Activated naive CD4-positive, alpha-beta T cell treated with anti-CD3 and anti-CD28 coated beads, Interleukin-2, amount 50 U/mL, for 24 hours (primary cell): ENCODE measurements at regions not wholly inside any gene's neighbourhood (a gene's known extent, or its start where the extent isn't known, plus 50 kb on each side); places are given as distances from the start of the nearest gene placed in this dataset.
"Not testable (repeated sequence)": the region's sequence is repeated elsewhere in the genome, so short reads cannot be mapped to it uniquely, and the experiment has no call there.

ENCODE experiments used
- H3K27ac Mint-ChIP-seq: one replicate; pipeline ENCODE4 v1.8.0; 2021; ENCODE audit warnings: mild to moderate bottlenecking, mixed read lengths
- H3K27me3 Mint-ChIP-seq: one replicate; pipeline ENCODE4 v1.8.0; 2021; ENCODE audit warnings: mixed read lengths
- H3K36me3 Mint-ChIP-seq: one replicate; pipeline ENCODE4 v1.8.0; 2021; ENCODE audit warnings: mixed read lengths
- H3K4me1 Mint-ChIP-seq: one replicate; pipeline ENCODE4 v1.8.0; 2021; ENCODE audit warnings: mixed read lengths
- H3K4me3 Mint-ChIP-seq: one replicate; pipeline ENCODE4 v1.8.0; 2021; ENCODE audit warnings: mild to moderate bottlenecking, mixed read lengths
- H3K9me3 Mint-ChIP-seq: one replicate; pipeline ENCODE4 v1.8.0; 2021; ENCODE audit warnings: mixed read lengths

DNA sequence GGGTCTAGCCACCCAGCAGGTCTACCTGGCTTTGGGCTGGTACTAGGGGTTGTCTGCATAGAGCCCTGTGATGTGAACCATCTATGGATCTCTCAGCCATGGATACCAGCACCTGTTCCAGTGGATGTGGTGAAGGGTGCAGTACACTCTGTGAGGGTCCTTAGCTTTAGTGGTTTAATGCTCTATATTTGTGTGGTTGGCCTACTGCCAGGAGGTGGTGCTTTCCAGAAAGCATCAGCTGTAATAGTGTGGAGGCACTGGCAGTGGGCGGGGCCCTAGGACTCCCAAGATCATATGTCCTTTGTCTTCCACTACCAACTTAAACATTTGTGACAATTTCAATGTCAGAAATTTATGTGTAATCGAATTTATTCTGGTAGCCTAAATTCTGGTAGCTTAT is 1065.1 kb downstream of the RPIA start:
- not testable (repeated sequence) for H3K27ac Mint-ChIP-seq, H3K27me3 Mint-ChIP-seq, H3K4me1 Mint-ChIP-seq, H3K4me3 Mint-ChIP-seq, H3K36me3 Mint-ChIP-seq
- H3K9me3 Mint-ChIP-seq, result peaks cover 12% of the 10 kb centered on the region

DNA sequence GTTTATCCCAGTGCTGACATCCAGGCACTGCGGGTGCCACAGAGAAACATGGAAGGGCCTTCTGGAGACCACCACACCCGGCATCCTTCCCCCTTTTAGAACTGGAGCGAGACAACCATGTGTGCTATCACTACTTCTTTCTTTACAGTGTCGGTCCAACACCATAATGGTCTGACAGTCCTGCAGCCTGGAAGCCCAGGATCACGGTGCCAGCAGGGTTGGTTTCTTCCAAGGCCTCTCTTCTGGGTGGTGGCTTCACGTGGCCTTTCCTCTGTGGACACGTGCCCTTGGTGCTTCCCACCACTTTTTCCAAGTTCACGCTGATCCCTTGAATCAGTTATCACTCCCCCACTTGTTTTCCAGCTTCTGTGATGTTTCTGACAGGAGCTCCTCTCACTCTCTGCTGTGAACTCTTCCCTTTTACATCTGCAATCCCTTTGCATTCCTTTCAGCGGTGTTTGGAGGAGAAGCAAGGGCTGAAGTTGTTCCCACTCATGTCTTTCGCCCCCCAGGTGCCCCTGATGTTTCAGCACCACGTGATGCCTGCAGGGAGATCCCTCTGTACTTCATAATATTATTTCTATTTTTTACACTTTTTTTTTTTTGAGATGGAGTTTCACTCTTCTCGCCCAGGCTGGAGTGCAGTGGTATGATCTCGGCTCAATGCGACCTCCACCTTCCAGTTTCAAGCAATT is 1067.0 kb downstream of the RPIA start:
- H3K27ac Mint-ChIP-seq, H3K4me3 Mint-ChIP-seq, H3K27me3 Mint-ChIP-seq, H3K4me1 Mint-ChIP-seq, H3K36me3 Mint-ChIP-seq: not testable (repeated sequence)
- H3K9me3 Mint-ChIP-seq, result peaks cover 12% of the 10 kb centered on the region

DNA sequence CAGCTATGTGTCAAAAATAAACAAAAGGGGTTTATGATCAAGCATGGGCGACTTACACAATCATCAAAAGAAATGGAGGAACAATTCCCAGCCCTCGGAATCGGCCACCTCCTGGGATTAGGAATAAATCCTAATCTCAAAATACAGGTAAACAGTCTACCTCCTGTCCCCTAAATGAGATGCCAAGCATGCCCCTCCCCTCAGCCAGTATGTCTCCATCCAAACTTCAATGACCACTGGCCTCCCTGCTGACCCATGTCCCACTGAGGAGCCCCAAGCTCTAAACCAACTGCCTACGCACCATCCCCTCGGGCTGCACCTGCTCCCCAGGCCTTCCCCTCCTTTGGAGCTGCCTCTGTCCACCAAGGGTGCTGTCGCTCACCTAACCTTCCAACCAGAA is 1069.3 kb downstream of the RPIA start:
- H3K27me3 Mint-ChIP-seq, result peaks cover 13% of the 10 kb centered on the region
- not testable (repeated sequence) for H3K4me1 Mint-ChIP-seq, H3K36me3 Mint-ChIP-seq, H3K4me3 Mint-ChIP-seq, H3K27ac Mint-ChIP-seq
- H3K9me3 Mint-ChIP-seq, result peaks cover 12% of the 10 kb centered on the region

DNA sequence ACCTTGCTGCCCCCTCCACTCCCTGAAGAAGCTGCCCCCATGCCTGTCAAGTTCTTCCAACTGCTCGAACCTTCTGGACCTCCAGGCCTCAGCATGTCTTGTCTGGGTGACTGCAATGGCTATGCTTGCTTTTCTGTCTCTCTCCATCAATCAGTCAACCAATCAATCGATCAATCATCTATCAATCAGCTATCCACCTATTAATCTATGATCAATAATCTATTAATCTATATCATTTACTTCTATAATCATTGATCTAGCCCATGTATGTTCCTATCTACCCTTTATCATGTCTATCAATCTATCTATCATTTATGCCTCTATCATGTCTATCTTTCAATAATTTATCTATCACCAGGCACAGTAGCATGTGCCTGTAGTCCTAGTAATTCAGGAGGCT is 1069.7 kb downstream of the RPIA start:
- H3K27ac Mint-ChIP-seq, H3K36me3 Mint-ChIP-seq, H3K4me1 Mint-ChIP-seq, H3K4me3 Mint-ChIP-seq: not testable (repeated sequence)
- H3K27me3 Mint-ChIP-seq, result peaks cover 14% of the 10 kb centered on the region
- peaks cover 11% of the 10 kb centered on the region for H3K9me3 Mint-ChIP-seq

DNA sequence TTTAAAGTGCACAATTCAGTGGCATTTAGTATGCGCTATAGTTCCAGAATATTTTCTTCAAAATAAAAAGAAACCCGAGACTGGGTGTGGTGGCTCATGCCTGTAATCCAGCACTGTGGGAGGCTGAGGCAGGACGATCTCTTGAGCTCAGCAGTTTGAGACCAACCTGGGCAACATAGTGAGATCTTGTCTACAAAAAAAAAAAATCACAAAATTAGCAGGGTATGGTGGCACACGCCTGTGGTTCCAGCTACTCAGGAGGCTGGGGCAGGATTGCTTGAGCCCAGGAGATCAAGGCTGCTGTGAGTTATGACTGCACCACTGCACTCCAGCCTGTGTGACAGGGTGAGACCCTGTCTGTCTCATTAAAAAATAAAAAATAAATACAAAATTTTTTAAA is 1070.4 kb downstream of the RPIA start:
- not testable (repeated sequence) for H3K4me3 Mint-ChIP-seq, H3K9me3 Mint-ChIP-seq, H3K27ac Mint-ChIP-seq, H3K36me3 Mint-ChIP-seq, H3K4me1 Mint-ChIP-seq
- peaks cover 19% of the 10 kb centered on the region for H3K27me3 Mint-ChIP-seq

DNA sequence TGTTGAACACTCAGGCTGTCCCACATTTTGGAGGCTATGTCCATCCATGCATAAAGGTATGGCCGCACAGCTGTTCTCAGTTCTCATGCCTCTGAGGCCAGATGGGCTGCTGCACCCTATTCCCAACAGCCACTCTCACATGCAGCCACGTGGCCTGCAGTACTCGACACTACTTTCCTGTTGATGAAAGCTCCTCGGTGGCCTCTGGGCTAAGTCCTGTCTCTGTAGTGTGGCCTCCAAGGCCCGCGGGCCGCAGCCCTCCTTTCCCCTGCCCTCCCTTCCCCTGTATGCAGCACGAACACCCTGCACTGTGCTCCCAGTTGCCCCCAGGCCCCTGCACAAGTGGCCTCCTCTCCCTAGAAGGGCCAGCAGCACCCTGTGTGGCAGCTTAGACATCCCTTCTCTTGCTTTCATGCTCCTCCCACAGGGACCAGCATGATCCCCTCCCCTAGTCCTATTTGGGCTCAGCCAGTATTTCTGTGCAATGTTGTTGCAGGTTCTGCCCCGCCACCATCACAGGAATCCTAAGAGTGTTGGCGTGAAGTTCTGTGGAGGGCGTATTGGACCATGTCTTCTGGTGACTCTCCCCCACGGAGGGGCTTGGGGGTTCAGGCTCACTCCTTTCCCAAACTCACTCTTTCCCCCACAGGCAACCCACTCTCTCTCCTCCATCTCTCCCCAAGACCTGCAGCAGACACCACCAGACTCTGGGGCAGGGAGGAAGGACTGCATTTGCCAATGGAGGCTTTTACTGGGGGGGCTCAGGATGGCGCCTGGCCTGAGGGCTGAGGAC is 1071.2 kb downstream of the RPIA start:
- H3K4me1 Mint-ChIP-seq, H3K9me3 Mint-ChIP-seq, H3K27ac Mint-ChIP-seq, H3K4me3 Mint-ChIP-seq, H3K36me3 Mint-ChIP-seq: not testable (repeated sequence)
- peaks cover 24% of the 10 kb centered on the region for H3K27me3 Mint-ChIP-seq

DNA sequence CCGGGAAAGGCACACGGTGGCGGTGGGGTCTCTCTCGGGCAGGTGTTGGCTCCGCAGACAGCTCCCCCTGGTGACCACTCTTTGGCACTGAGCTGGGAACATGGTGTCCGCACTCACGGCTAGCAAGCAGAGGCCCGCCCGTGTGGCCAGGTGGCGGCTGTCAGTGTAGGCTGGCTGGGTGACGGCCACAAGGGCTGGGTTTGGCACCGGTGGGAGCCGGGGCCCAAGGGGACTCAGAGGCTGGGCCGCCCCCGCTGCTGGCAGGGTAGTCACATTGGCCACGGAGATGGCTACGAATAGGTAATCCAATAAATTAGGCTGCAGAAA is 1071.7 kb downstream of the RPIA start:
- Mint-ChIP-seq H3K27ac (no peak overlapping the region), H3K36me3 (no peaks in the 10 kb centered on the region), H3K9me3 (no peaks in the 10 kb centered on the region), H3K4me1 (peaks cover 3% of the 10 kb centered on the region), H3K27me3 (peaks cover 28% of the 10 kb centered on the region), H3K4me3 (no peak overlapping the region)

DNA sequence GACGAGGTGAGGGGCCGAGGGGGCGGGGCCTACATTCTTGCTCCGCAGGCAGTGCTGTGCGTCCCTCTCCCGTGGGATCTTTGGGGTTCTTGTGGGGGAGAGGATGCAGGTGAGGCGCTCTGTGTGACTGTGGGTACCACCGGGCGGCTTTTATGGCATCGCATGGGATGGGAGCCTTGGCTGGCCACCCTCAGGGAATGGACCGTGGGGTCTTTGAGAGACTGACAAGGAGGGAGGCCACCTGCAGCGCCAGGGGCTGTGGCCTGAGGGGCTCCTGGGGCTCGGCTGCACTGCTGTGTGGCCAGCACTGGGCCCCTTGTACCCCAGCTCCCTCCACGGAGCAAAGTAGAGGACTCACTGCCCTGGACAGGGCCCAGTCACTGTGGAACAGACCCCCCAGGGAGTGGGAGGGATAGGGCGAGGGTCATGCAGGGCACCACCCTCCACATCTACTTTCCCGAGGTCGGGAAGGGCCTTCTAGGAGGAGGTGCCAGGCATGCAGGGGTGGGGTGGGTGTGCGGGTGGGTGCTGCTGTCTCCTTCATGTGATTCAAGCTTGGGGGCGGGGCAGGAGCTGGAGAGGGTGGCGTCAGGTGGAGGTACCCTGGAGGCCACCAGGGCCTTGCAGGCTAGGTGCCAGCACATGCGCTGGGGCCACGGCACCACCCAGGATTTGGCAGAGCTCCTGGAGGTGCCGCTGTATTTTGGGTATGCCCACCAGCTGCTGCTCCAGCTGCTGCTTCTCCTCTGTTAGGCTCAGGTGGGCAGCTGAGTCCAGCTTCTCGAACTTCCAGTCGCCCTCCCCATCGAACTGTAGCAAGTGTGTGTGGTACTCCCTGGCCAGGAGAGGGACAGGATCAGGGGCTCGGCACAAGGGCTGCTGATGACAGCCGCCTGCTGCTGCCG is 1072.4 kb downstream of the RPIA start:
- no peak overlapping the region for H3K27ac Mint-ChIP-seq
- peaks cover 3% of the 10 kb centered on the region for H3K4me1 Mint-ChIP-seq
- no peaks in the 10 kb centered on the region for H3K36me3 Mint-ChIP-seq
- peaks cover 32% of the 10 kb centered on the region for H3K27me3 Mint-ChIP-seq
- H3K4me3 Mint-ChIP-seq, result no peak overlapping the region
- no peaks in the 10 kb centered on the region for H3K9me3 Mint-ChIP-seq

DNA sequence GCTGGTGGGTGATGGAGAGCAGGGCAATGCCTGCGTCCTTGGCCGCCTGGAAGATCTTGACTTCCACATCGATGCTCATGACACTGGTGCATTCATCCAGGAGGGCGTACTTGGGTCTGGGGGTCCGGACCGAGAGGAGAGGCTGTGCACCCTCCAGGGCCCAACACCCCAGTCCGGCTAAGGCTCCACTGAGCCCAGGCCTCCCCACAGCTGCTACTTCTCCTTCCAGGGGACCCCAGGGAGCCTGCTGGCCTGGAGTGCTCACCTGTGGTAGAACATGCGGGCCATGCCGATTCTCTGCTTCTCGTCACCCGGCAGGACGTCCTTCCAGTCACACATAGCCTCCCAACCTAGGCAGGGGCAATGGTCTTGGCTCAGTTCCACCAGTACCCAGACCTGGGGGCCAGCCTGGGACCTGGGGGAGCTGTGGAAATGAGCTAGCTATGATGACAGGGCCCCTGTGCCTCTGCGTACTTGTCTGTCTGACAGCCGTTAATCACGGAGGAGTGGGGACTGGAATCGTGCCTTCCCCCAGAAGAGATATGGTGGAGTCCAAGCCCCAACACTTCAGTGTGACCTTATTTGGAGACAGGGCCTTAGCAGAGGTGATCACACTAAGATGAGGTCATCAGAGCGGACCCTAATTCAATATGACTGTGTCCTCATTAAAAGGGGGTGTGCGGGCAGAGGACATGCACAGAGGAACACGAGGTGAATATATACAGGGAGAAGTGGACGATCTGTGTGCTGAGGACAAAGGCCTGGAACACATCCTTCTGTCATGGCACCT is 1073.3 kb downstream of the RPIA start:
- H3K36me3 Mint-ChIP-seq, H3K4me1 Mint-ChIP-seq, H3K4me3 Mint-ChIP-seq, H3K27ac Mint-ChIP-seq, H3K9me3 Mint-ChIP-seq: not testable (repeated sequence)
- peaks cover 37% of the 10 kb centered on the region for H3K27me3 Mint-ChIP-seq

DNA sequence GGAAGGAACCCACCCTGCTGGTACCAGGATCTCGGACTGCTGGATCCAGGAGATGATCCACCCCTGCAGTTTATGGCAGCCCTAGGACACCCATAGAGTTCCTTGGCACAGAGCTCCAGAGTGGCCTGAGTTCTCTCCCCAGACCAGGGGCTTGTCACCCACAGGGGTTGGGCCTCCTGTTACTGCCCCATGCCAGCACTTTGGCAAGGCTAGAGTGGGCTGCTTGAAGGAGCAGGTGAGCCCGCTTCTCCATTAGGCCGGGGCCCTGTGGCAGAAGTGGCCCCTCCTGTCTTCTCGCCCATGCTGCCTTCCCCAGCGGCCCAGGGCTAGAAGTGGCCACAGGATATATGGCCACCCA is 1073.9 kb downstream of the RPIA start:
- peaks cover 37% of the 10 kb centered on the region for H3K27me3 Mint-ChIP-seq
- not testable (repeated sequence) for H3K27ac Mint-ChIP-seq, H3K36me3 Mint-ChIP-seq, H3K9me3 Mint-ChIP-seq, H3K4me1 Mint-ChIP-seq, H3K4me3 Mint-ChIP-seq

DNA sequence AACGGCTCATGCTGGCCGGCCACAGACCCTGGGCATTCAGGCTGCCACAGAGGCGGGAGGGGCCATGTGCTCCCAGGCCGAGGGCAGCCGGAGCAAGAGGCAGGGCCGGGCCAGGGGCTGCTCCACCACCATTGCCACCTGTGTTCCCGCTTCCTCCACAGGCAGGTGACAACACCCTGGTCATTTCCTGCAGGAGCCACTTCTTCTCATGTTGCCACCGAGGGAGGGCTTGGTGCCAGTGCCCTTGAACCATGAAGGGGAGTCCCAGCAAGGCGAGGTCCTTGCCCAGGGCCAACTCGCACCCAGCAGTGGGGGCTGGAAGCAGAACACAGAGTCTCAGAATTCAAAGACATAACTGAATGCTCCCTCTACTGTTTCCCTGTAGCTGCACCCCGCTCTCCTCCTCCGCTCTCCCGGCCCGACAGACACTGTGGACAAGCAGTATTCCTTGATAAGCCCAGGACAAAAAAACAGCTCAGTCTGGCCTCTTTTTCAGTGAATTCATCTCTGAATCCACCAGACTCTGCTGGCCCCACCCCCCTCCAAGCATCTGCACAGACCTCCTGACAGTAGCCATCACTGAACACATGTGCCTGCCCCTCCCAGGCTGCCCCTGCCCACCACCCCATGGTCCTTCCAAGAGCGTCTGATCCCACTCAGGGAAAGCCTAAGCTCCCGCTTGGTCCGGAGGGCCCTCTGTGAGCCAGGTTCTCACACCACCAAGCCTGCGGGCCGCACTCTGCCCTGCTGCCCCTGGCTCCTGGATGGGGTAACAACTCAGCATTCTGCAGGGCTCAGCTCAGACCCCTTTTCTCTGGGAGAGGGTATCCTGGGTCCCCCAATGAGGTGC is 1074.9 kb downstream of the RPIA start:
- H3K27me3 Mint-ChIP-seq, result peaks cover 40% of the 10 kb centered on the region
- H3K36me3 Mint-ChIP-seq, H3K4me3 Mint-ChIP-seq, H3K27ac Mint-ChIP-seq, H3K4me1 Mint-ChIP-seq, H3K9me3 Mint-ChIP-seq: not testable (repeated sequence)

DNA sequence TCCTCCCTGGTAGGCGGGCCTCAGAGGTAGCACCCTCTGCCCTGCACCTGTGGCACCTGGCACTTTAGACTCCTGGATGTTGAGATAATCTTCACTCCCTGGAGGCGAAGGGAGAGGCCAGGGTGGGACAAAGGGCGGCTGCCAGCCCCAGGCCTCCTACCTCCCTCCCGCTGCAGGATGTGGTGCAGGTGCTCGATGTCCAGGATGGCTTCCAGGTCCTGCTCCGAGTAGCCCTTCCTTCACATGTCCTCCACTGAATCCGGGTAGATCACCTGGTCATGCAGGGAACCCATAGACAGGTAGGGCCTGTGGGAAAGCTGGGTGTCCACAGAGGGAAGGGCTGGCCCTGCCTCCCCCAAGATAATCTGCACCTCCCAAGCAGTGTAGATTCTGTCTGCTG is 1075.6 kb downstream of the RPIA start:
- Mint-ChIP-seq H3K4me3 (peak overlapping the region; percentile 48), H3K27me3 (peaks cover 40% of the 10 kb centered on the region)

DNA sequence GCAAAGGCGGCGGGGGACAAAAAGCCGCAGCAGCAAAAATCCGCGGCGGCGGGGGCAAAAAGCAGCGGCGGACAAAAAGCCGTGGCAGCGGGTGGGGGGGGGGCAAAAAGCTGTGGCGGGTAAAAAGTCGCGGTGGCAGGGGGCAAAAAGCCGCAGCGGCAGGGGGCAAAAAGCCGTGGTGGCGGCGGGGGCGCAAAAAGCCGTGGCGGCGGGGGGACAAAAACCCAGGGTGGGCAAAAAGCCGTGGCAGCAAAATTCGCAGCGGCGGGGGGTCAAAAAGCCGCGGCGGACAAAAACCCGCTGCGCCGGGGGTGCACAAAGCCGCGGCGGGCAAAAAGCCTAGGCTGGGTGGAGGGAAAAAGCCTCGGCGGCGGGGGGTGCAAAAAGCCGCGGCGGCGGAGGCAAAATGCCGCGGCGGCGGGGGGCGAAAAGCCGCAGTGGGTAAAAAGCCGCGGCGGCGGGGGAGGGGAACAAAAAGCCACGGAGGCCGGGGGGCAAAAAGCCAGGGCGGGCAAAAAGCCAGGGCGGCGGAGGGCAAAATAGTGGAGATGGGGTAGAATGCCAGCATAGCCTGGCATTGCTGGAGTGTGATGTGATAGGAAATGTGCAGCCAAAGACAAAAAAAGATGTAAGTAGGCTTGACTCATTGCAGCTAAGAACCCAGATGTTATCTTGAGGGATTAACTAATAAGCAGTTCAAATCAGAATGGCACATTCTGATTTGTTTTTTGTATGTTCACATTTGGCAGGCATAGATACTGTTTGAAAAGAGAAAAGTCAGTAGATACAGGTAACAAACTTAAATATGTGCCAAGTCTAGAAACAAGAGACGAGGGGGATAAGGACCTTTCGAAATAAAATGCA is 1076.3 kb downstream of the RPIA start:
- H3K4me1 Mint-ChIP-seq, result peaks cover 3% of the 10 kb centered on the region
- no peak overlapping the region for H3K27ac Mint-ChIP-seq
- H3K9me3 Mint-ChIP-seq, result peaks cover 15% of the 10 kb centered on the region

More for the DNA sequence above, 1075.6 kb downstream of the RPIA start:
- H3K36me3 Mint-ChIP-seq, H3K4me1 Mint-ChIP-seq, H3K27ac Mint-ChIP-seq: not testable (repeated sequence)
- peaks cover 11% of the 10 kb centered on the region for H3K9me3 Mint-ChIP-seq

DNA sequence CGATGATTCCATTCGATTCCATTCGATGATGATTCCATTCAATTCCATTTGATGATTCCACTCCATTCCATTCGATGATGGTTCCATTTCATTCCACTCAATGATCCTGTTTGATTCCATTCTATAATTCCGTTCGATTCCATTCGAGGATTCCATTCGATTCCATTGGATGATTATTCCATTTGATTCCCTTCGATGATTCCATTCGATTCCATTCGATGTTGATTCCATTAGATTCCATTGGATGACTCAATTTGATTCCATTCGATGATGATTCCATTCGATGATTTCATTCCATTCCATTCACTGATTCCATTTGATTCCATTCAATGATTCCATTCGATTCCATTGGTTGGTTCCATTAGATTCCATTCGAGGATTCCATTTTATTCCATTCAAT is 1084.4 kb downstream of the RPIA start:
- Mint-ChIP-seq H3K4me3 (no peak overlapping the region), H3K27me3 (no peaks in the 10 kb centered on the region), H3K27ac (no peak overlapping the region), H3K4me1 (no peaks in the 10 kb centered on the region), H3K9me3 (peaks cover 66% of the 10 kb centered on the region), H3K36me3 (peaks cover 28% of the 10 kb centered on the region)

More for the DNA sequence above, 1076.3 kb downstream of the RPIA start:
- peaks cover 40% of the 10 kb centered on the region for H3K27me3 Mint-ChIP-seq
- H3K4me3 Mint-ChIP-seq, result peak overlapping the region; percentile 48
- H3K36me3 Mint-ChIP-seq, result peaks cover 2% of the 10 kb centered on the region
